Fibroblast of lung (primary cell): ENCODE measurements at regions not wholly inside any gene's neighbourhood (a gene's known extent, or its start where the extent isn't known, plus 50 kb on each side); places are given as distances from the start of the nearest gene placed in this dataset.

Source experiments
- CTCF ChIP-seq, 2 donors: IDR thresholded peaks in 1 of 2; conservative IDR thresholded peaks in 1 of 2; 1 replicate in 1 of 2; 2 replicates in 1 of 2; pipeline ENCODE4 v1.5.1; 2011 to 2012; ENCODE audit warnings: low read length in 2 of 2, control low read depth in 1 of 2, inconsistent platforms in 1 of 2, low read depth in 1 of 2, mild to moderate bottlenecking in 1 of 2
- EZH2 ChIP-seq: IDR thresholded peaks from 2 replicates; pipeline ENCODE4 v1.5.1; 2012; ENCODE audit warnings: low read length, control low read depth, mild to moderate bottlenecking; ENCODE audit errors: missing control alignments

GRCh38 chr4:14236359-14236758 is 608.8 kb upstream of the BOD1L1 start:
- TF ChIP-seq EZH2: no peak
- no peak for TF ChIP-seq CTCF (conservative IDR thresholded peaks at IDR 0.05 in 1 of 2, IDR thresholded peaks at IDR 0.05 in 1 of 2; ENCODE audit: low read depth in 1 of 2, low read length in 2 of 2)
